ENCODE measurements at regions not wholly inside any gene's neighbourhood (a gene's known extent, or its start where the extent isn't known, plus 50 kb on each side); places are given as distances from the start of the nearest gene placed in this dataset.

- TF ChIP-seq CTCF (IDR thresholded peaks at IDR 0.05), result no peak
- TF ChIP-seq POLR2A (IDR thresholded peaks at IDR 0.05), result no peak
These were observed 683.9 kb upstream of the TMEM132C start for GRCh38 chr12:127583041-127583440.
